Neuron (in vitro differentiated cells): ENCODE measurements at regions not wholly inside any gene's neighbourhood (a gene's known extent, or its start where the extent isn't known, plus 50 kb on each side); places are given as distances from the start of the nearest gene placed in this dataset.
"Not testable (repeated sequence)": the region's sequence is repeated elsewhere in the genome, so short reads cannot be mapped to it uniquely, and the experiment has no call there.

ENCODE experiments used
- H2AFZ ChIP-seq: one replicate; pipeline ENCODE4 v1.6.1; 2013; ENCODE audit warnings: low read depth, mild to moderate bottlenecking, inconsistent platforms, low read length, moderate library complexity
- H3K27me3 ChIP-seq: one replicate; pipeline ENCODE4 v1.6.1; 2013; ENCODE audit warnings: low read length; ENCODE audit not compliant: insufficient read depth
- H3K36me3 ChIP-seq: one replicate; pipeline ENCODE4 v1.6.1; 2013; ENCODE audit warnings: low read length; ENCODE audit not compliant: insufficient read depth
- H3K4me1 ChIP-seq: one replicate; pipeline ENCODE4 v1.6.1; 2013; ENCODE audit warnings: low read length; ENCODE audit not compliant: insufficient read depth
- H3K4me3 ChIP-seq: 2 replicates; pipeline ENCODE4 v1.5.1; 2013; ENCODE audit warnings: mild to moderate bottlenecking, low read length, moderate library complexity
- H3K9me3 ChIP-seq: one replicate; pipeline ENCODE4 v1.6.1; 2013; ENCODE audit warnings: low read length

- no peaks in the 10 kb centered on the region for H3K27me3 ChIP-seq
- peaks cover 12% of the 10 kb centered on the region for H3K4me1 ChIP-seq
- peaks cover 3% of the 10 kb centered on the region for H3K9me3 ChIP-seq
- H3K4me3 ChIP-seq, result no peak overlapping the region
- no peak overlapping the region for H2AFZ ChIP-seq
- H3K36me3 ChIP-seq, result no peaks in the 10 kb centered on the region
Observed at GRCh38 chr10:121672733-121673132, 74.5 kb upstream of the FGFR2 start.

GRCh38 chr10:121669840-121670239 is 71.6 kb upstream of the FGFR2 start:
- not testable (repeated sequence) for H3K4me3 ChIP-seq, H3K27me3 ChIP-seq, H3K36me3 ChIP-seq, H2AFZ ChIP-seq, H3K9me3 ChIP-seq
- H3K4me1 ChIP-seq, result peaks cover 12% of the 10 kb centered on the region

DNA sequence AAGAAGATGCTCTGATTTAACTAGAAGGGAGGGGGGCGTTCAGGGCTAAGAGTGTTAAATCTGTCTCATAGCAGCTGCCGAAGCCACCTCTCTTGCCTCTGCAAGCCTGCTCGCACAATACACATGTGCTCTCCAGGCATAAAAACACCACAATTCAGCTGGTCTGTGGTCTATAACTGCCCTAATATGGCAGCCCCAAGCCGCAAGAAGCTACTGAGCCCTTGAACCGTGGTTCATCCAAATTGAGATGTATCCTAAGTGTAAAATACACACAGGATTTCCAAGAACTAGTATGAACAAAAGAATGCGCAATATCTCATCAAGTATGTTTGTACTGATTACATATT is 70.8 kb upstream of the FGFR2 start:
- no peak overlapping the region for H3K4me3 ChIP-seq
- H3K27me3 ChIP-seq, result no peaks in the 10 kb centered on the region
- H2AFZ ChIP-seq, result no peak overlapping the region

GRCh38 chr10:121668314-121669027 is 70.2 kb upstream of the FGFR2 start:
- no peak overlapping the region for H3K4me3 ChIP-seq
- peaks cover 12% of the 10 kb centered on the region for H3K4me1 ChIP-seq
- H3K36me3 ChIP-seq, result no peaks in the 10 kb centered on the region
- H3K9me3 ChIP-seq, result no peaks in the 10 kb centered on the region
- peak overlapping the region; percentile 39 for H2AFZ ChIP-seq
- H3K27me3 ChIP-seq, result no peaks in the 10 kb centered on the region

More for the DNA sequence above, 70.8 kb upstream of the FGFR2 start:
- Histone ChIP-seq H3K9me3 (no peaks in the 10 kb centered on the region), H3K36me3 (no peaks in the 10 kb centered on the region), H3K4me1 (peaks cover 12% of the 10 kb centered on the region)

DNA sequence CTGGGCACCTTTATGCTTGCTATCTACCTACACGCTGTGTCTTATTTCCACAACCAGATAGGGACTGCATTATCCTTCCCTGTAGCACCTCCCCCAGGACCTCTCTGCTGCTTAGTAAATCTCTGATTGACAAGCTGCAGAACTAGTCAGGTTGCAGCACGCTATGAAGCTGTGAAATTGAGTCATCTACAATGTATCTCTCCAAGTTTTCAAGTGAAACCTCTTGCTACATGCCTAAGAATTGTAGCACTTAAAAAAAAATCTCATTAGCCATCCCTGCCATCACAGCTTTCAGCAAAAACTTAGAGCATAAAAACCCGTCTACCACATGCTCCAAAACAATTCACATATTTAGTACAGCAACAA is 69.7 kb upstream of the FGFR2 start:
- Histone ChIP-seq H3K4me1 (peaks cover 12% of the 10 kb centered on the region), H3K36me3 (no peaks in the 10 kb centered on the region), H2AFZ (peak overlapping the region; percentile 39)

DNA sequence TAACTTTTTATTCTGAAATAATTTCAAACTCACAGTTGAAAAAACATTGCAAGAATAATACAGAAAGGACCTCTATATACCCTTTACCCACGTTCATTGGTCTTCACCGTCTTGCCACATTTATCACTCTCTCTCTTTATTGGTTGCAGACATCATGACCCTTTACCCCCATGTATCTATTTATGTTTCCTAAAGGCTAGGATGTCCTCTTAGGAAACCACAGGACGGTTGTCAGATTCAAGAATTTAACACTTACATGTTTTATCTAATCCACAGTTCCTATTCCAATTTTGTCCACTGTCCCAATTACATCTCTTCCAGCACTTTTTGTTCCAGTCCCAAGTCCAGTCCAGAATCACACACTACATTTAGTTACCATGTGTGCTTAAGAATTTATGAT is 67.6 kb upstream of the FGFR2 start:
- H3K27me3 ChIP-seq, result no peaks in the 10 kb centered on the region

More for the DNA sequence above, 69.7 kb upstream of the FGFR2 start:
- no peaks in the 10 kb centered on the region for H3K27me3 ChIP-seq
- no peak overlapping the region for H3K4me3 ChIP-seq
- H3K9me3 ChIP-seq, result no peaks in the 10 kb centered on the region

GRCh38 chr10:121664671-121665070 is 66.4 kb upstream of the FGFR2 start:
- Histone ChIP-seq H3K4me3 (no peak overlapping the region), H3K4me1 (peaks cover 12% of the 10 kb centered on the region), H3K36me3 (no peaks in the 10 kb centered on the region), H3K27me3 (no peaks in the 10 kb centered on the region), H2AFZ (no peak overlapping the region), H3K9me3 (no peaks in the 10 kb centered on the region)

More for the DNA sequence above, 67.6 kb upstream of the FGFR2 start:
- Histone ChIP-seq H3K9me3 (no peaks in the 10 kb centered on the region), H3K4me1 (peaks cover 12% of the 10 kb centered on the region), H3K36me3 (no peaks in the 10 kb centered on the region), H2AFZ (no peak overlapping the region), H3K4me3 (no peak overlapping the region)

DNA sequence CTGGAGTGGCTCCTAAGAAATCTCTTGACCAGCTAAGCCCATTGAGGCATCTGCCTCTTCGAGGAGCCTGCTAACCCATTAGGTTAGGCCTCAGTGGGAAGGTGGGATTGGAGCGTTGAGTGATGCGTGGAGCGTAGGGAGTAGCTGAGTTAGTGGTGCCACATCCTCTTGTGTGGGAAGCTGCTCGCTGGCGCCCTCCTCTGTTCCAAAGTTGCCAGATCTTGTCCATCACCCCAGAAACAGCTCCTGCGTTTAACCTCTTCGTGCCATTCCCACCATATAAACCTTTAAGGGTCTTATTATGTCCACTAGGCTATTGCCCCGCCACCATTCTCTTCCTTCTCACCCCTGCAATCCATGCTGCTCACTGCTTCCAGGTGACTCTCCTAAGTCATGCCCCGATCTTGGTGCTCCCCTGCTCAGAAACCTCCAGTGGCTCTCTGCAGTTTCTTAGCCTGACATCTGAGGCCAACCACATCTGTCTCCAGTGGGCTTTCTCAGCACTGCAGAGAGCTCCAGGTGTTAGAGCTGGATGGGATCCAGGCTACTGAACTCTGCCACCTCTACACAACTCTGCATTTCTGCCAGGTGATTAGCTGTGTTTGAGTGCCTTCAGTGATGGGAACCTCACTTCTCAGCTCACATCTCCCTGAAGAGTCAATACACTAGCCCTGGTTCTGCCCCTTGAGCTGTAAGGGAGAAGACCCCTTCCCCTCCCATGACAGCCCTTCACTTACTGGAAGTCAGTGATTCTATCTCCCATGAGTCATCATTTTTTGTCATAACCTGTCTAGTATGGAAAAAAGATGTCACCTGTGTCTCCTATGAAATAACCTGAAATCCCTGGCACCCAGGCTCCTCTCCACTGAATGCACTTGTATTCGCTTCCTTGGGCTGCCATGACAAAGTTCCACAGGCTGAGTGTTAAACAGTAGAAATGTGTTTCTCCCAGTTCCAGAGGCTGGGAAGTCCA is 65.0 kb upstream of the FGFR2 start:
- Histone ChIP-seq H2AFZ (no peak overlapping the region), H3K4me1 (peaks cover 5% of the 10 kb centered on the region), H3K4me3 (no peak overlapping the region), H3K27me3 (no peaks in the 10 kb centered on the region), H3K9me3 (peaks cover under 1% of the 10 kb centered on the region), H3K36me3 (no peaks in the 10 kb centered on the region)

- H2AFZ ChIP-seq, result no peak overlapping the region
- no peaks in the 10 kb centered on the region for H3K36me3 ChIP-seq
- H3K9me3 ChIP-seq, result peaks cover 2% of the 10 kb centered on the region
- no peak overlapping the region for H3K4me3 ChIP-seq
- H3K4me1 ChIP-seq, result no peaks in the 10 kb centered on the region
- H3K27me3 ChIP-seq, result no peaks in the 10 kb centered on the region
Observed at GRCh38 chr10:121662531-121662930, 64.3 kb upstream of the FGFR2 start.

- H3K4me3 ChIP-seq, result no peak overlapping the region
Observed at GRCh38 chr10:121661451-121661851, 63.2 kb upstream of the FGFR2 start.

DNA sequence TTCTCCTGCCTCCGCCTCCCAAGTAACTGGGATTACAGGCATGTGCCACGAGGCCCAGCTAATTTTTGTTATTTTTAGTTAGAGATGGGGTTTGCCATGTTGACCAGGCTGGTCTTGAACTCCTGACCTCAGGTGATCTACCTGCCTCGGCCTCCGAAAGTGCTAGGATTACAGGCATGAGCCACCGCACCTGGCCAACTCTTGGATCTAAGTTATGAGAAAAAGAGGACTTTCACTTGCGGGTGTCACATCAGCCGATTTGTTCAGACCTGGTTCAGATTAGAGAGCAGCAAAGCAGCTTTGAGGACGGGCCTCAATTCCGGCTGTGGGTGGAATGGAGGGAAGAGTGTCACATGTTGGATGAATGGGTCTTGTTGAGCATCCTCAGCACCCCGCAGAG is 61.0 kb upstream of the FGFR2 start:
- H3K27me3 ChIP-seq, result no peaks in the 10 kb centered on the region
- H3K9me3 ChIP-seq, result peaks cover 2% of the 10 kb centered on the region
- no peak overlapping the region for H2AFZ ChIP-seq
- H3K4me3 ChIP-seq, result no peak overlapping the region
- H3K36me3 ChIP-seq, result no peaks in the 10 kb centered on the region
- H3K4me1 ChIP-seq, result no peaks in the 10 kb centered on the region

More at GRCh38 chr10:121661451-121661851, 63.2 kb upstream of the FGFR2 start:
- Histone ChIP-seq H3K4me1 (no peaks in the 10 kb centered on the region), H3K9me3 (peaks cover 2% of the 10 kb centered on the region), H2AFZ (no peak overlapping the region), H3K36me3 (no peaks in the 10 kb centered on the region), H3K27me3 (no peaks in the 10 kb centered on the region)

DNA sequence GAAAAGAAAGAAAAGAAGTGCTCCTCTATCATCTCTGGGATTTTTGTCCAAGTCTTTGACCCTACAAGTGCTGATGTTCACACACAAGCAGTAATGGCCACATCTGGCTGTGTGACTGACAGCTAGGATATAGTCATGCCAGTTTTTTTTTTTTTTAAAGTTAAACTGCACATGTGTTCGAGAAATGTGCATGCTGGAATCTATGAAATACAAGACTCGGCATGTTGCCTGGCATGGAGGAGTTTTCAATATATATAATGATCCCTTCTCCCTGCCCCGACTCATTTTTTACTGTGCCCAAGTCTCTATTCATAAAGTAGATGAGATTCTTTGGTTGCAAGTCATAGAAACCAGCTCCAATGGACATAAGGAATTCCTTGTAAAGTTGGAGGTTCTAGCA is 60.4 kb upstream of the FGFR2 start:
- H3K27me3 ChIP-seq, result no peaks in the 10 kb centered on the region
- no peaks in the 10 kb centered on the region for H3K36me3 ChIP-seq
- H3K4me3 ChIP-seq, result no peak overlapping the region
- H2AFZ ChIP-seq, result no peak overlapping the region
- H3K4me1 ChIP-seq, result no peaks in the 10 kb centered on the region
- peaks cover 2% of the 10 kb centered on the region for H3K9me3 ChIP-seq

DNA sequence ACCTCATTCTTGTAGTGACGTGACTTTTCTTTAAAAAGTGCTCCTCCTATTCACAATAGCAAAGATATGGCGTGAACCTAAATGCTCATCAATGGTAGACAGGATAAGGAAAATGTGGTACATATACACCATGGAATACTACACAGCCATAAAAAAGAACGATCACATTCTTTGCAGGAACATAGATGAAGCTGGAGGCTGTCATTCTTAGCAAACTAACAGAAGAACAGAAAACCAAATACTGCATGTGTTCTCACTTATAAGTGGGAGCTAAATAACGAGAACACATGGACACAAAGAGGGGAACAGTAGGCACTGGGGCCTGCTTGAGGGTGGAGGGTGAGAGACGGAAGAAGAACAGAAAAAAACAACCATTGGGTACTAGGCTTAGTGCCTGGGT is 59.9 kb upstream of the FGFR2 start:
- Histone ChIP-seq H3K27me3 (no peaks in the 10 kb centered on the region), H3K4me3 (no peak overlapping the region), H2AFZ (no peak overlapping the region), H3K36me3 (no peaks in the 10 kb centered on the region), H3K9me3 (peaks cover 2% of the 10 kb centered on the region), H3K4me1 (no peaks in the 10 kb centered on the region)
